Thyroid gland (tissue), 4 donors: ENCODE measurements at regions not wholly inside any gene's neighbourhood (a gene's known extent, or its start where the extent isn't known, plus 50 kb on each side); places are given as distances from the start of the nearest gene placed in this dataset.

Experiments used
- CTCF ChIP-seq, 6 experiments: fragments of 200-600 bp in 3 of 6; fragments of 450-650 bp in 3 of 6; sonication (generic) in 3 of 6; IDR thresholded peaks; one replicate each; pipeline ENCODE4 v1.5.1; 2016 to 2019; ENCODE audit warnings: antibody characterized with exemption in 6 of 6, mild to moderate bottlenecking in 2 of 6, inconsistent platforms in 1 of 6, moderate library complexity in 1 of 6
- POLR2A ChIP-seq, 2 donors: fragments of 450-650 bp; IDR thresholded peaks; one replicate each; pipeline ENCODE4 v1.6.1; 2017; ENCODE audit warnings: antibody characterized with exemption in 2 of 2, mild to moderate bottlenecking in 2 of 2, moderate library complexity in 1 of 2

GRCh38 chr5:64050296-64050695 lies 88.1 kb upstream of the HTR1A start:
- TF ChIP-seq CTCF (IDR thresholded peaks at IDR 0.05) (no peak), POLR2A (IDR thresholded peaks at IDR 0.05) (no peak)
